ENCODE measurements at regions not wholly inside any gene's neighbourhood (a gene's known extent, or its start where the extent isn't known, plus 50 kb on each side); places are given as distances from the start of the nearest gene placed in this dataset.

DNA sequence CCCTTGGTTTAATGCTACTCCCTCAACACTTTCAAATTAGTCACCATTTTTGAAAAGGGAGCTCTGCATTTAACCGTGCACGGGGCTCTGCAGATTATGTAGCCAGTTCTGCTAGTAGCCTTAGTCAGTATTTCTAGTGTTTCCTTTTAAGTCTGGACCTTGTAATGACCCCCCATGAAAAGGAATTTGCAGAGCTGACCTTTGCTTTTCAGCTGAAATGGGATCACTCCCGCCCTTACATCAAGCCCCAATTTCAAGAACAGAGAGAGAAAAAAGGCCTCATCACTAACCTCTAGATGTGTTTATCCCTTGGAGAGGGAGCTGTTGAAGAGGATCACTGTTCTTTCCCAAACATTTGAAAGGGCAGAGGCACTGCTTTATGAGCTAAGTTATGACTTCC lies 490.7 kb upstream of the BTBD3 start (continued):
- TF ChIP-seq SP2 (IDR thresholded peaks at IDR 0.05; ENCODE audit: low read length) (no peak), RNF2 (IDR thresholded peaks at IDR 0.05; ENCODE audit: borderline replicate concordance, low read depth, low read length, missing control alignments, poor library complexity, severe bottlenecking) (no peak)

Measured in H1 (cell line).